ENCODE measurements at regions not wholly inside any gene's neighbourhood (a gene's known extent, or its start where the extent isn't known, plus 50 kb on each side); places are given as distances from the start of the nearest gene placed in this dataset.
A peak's percentile ranks its signal among the peaks of the same experiment; 100 is the strongest.

GRCh38 chr5:33241802-33242201, 199.0 kb upstream of the TARS1 start:
- H3K4me3 ChIP-seq, result no peak overlapping the region
- TF ChIP-seq CTCF (IDR thresholded peaks at IDR 0.05), result no peak
- H3K27ac ChIP-seq, result no peak overlapping the region
- no peak for DNase-seq (ENCODE audit: low spot score in 2 of 2)
- intact Hi-C loops (cut with DNase I), result no loop called here
- no peaks in the 10 kb centered on the region for H3K4me1 ChIP-seq
- H3K36me3 ChIP-seq, result no peaks in the 10 kb centered on the region
- H3K9me3 ChIP-seq, result no peaks in the 10 kb centered on the region
- H3K27me3 ChIP-seq, result no peaks in the 10 kb centered on the region

DNA sequence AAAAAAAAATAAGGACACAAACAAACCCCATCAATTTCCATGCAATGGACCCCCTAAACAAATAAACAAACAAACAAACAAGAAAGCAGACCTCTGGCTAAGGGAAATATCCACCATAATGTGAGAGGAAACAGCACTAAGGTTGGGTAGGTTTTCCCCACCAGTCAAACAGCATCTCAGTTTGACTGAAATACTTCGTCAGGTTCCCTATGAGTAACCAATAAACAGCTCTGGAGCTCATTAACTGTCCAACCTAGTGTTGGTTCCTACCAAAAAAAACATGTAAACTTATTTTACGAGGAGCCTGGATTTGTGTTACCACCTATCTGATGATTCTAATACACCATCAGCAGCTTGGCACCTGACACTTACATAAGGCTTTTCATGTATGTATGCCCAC, 198.5 kb upstream of the TARS1 start:
- H3K4me1 ChIP-seq, result no peaks in the 10 kb centered on the region
- H3K4me3 ChIP-seq, result no peak overlapping the region
- no peak for TF ChIP-seq CTCF (IDR thresholded peaks at IDR 0.05)
- no peaks in the 10 kb centered on the region for H3K9me3 ChIP-seq
- no peak overlapping the region for H3K27ac ChIP-seq
- intact Hi-C loops (cut with DNase I), result no loop called here
- no peaks in the 10 kb centered on the region for H3K27me3 ChIP-seq
- no peaks in the 10 kb centered on the region for H3K36me3 ChIP-seq
- no peak for DNase-seq (ENCODE audit: low spot score in 2 of 2)

GRCh38 chr5:33244441-33245150, 196.2 kb upstream of the TARS1 start:
- no peak overlapping the region for H3K27ac ChIP-seq
- no peak overlapping the region for H3K4me3 ChIP-seq
- H3K27me3 ChIP-seq, result no peaks in the 10 kb centered on the region
- H3K9me3 ChIP-seq, result no peaks in the 10 kb centered on the region
- DNase-seq (ENCODE audit: low spot score in 2 of 2), result no peak
- intact Hi-C loops (cut with DNase I), result no loop called here
- no peaks in the 10 kb centered on the region for H3K4me1 ChIP-seq
- no peak for TF ChIP-seq CTCF (IDR thresholded peaks at IDR 0.05)
- H3K36me3 ChIP-seq, result no peaks in the 10 kb centered on the region

DNA sequence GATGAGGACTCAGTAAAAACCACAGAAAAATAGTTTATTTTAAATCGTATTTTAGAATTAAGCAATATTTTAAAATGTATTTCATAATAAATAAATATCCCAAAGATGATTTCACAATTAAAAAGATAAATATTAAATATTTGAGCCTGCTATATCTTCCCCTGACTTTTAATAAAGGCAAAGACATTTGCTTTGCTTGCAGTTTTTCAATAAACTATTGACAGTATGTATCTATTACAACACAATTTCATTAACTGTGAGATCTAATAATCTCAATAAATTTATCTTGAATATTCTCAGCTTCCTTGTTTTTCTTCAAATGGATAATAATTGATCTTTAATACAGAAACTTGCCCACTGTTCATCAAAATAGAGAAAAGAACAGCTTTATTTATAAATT, 186.2 kb upstream of the TARS1 start:
- H3K9me3 ChIP-seq, result no peaks in the 10 kb centered on the region
- no peaks in the 10 kb centered on the region for H3K36me3 ChIP-seq
- no peak for DNase-seq (ENCODE audit: low spot score in 2 of 2)
- no peaks in the 10 kb centered on the region for H3K4me1 ChIP-seq
- H3K4me3 ChIP-seq, result no peak overlapping the region
- H3K27ac ChIP-seq, result no peak overlapping the region
- TF ChIP-seq CTCF (IDR thresholded peaks at IDR 0.05), result no peak
- H3K27me3 ChIP-seq, result no peaks in the 10 kb centered on the region
- intact Hi-C loops (cut with DNase I), result no loop called here

GRCh38 chr5:33257807-33258429, 182.8 kb upstream of the TARS1 start:
- H3K4me1 ChIP-seq, result no peaks in the 10 kb centered on the region
- no peaks in the 10 kb centered on the region for H3K36me3 ChIP-seq
- DNase-seq (ENCODE audit: low spot score in 2 of 2), result no peak
- H3K4me3 ChIP-seq, result no peak overlapping the region
- TF ChIP-seq CTCF (IDR thresholded peaks at IDR 0.05), result peak in 1 of 3 experiments; percentile 41
- no peaks in the 10 kb centered on the region for H3K9me3 ChIP-seq
- H3K27me3 ChIP-seq, result no peaks in the 10 kb centered on the region
- no peak overlapping the region for H3K27ac ChIP-seq
- intact Hi-C loops (cut with DNase I), result no loop called here

All from ascending aorta (tissue), 2 donors.